ENCODE measurements at regions not wholly inside any gene's neighbourhood (a gene's known extent, or its start where the extent isn't known, plus 50 kb on each side); places are given as distances from the start of the nearest gene placed in this dataset.

- Histone ChIP-seq H3K79me2 (ENCODE audit: insufficient read depth, low read length) (no peaks in the 10 kb centered on the region), H3K4me3 (ENCODE audit: low read depth, low read length, poor library complexity, severe bottlenecking) (no peak overlapping the region), H3K4me1 (ENCODE audit: insufficient read depth, low read length, severe bottlenecking) (no peaks in the 10 kb centered on the region), H3K27me3 (ENCODE audit: insufficient read depth, low read length) (no peaks in the 10 kb centered on the region), H3K9me2 (ENCODE audit: low read depth, low read length) (no peaks in the 10 kb centered on the region), H3F3A (ENCODE audit: insufficient read depth, low read length) (no peaks in the 10 kb centered on the region), H3K4me2 (ENCODE audit: low read length) (no peak overlapping the region), H3K27ac (ENCODE audit: low read depth, low read length, poor library complexity, severe bottlenecking) (no peak overlapping the region), H3K36me3 (ENCODE audit: insufficient read depth, low read length) (no peaks in the 10 kb centered on the region), H2AFZ (ENCODE audit: low read length) (no peak overlapping the region), H3K9me3 (ENCODE audit: low read length) (no peaks in the 10 kb centered on the region), H3K9ac (ENCODE audit: low read length) (no peak overlapping the region), H4K20me1 (ENCODE audit: insufficient read depth, low read length) (no peaks in the 10 kb centered on the region)
- TF ChIP-seq EZH2 (IDR thresholded peaks at IDR 0.05; ENCODE audit: borderline replicate concordance, low read length) (no peak), CTCF (IDR thresholded peaks at IDR 0.05; ENCODE audit: low read length) (no peak)
These were observed 712.8 kb upstream of the SOX9 start for GRCh38 chr17:71407981-71408380.

- Histone ChIP-seq H3K4me2 (ENCODE audit: low read length) (no peak overlapping the region), H3K9me3 (ENCODE audit: low read length) (no peaks in the 10 kb centered on the region), H3K4me3 (ENCODE audit: low read depth, low read length, poor library complexity, severe bottlenecking) (no peak overlapping the region), H3K79me2 (ENCODE audit: insufficient read depth, low read length) (no peaks in the 10 kb centered on the region), H3K36me3 (ENCODE audit: insufficient read depth, low read length) (no peaks in the 10 kb centered on the region), H3K9me2 (ENCODE audit: low read depth, low read length) (no peaks in the 10 kb centered on the region), H4K20me1 (ENCODE audit: insufficient read depth, low read length) (no peaks in the 10 kb centered on the region), H3K27ac (ENCODE audit: low read depth, low read length, poor library complexity, severe bottlenecking) (no peak overlapping the region), H2AFZ (ENCODE audit: low read length) (no peak overlapping the region), H3F3A (ENCODE audit: insufficient read depth, low read length) (no peaks in the 10 kb centered on the region), H3K9ac (ENCODE audit: low read length) (no peak overlapping the region), H3K27me3 (ENCODE audit: insufficient read depth, low read length) (no peaks in the 10 kb centered on the region), H3K4me1 (ENCODE audit: insufficient read depth, low read length, severe bottlenecking) (no peaks in the 10 kb centered on the region)
- TF ChIP-seq EZH2 (IDR thresholded peaks at IDR 0.05; ENCODE audit: borderline replicate concordance, low read length) = no peak
- no peak for TF ChIP-seq CTCF (IDR thresholded peaks at IDR 0.05; ENCODE audit: low read length)
These were observed 711.7 kb upstream of the SOX9 start for GRCh38 chr17:71409137-71409536.

- no peaks in the 10 kb centered on the region for H3K79me2 ChIP-seq (ENCODE audit: insufficient read depth, low read length)
- no peaks in the 10 kb centered on the region for H4K20me1 ChIP-seq (ENCODE audit: insufficient read depth, low read length)
- H3K4me3 ChIP-seq (ENCODE audit: low read depth, low read length, poor library complexity, severe bottlenecking) = no peak overlapping the region
- H3K4me1 ChIP-seq (ENCODE audit: insufficient read depth, low read length, severe bottlenecking) = no peaks in the 10 kb centered on the region
- TF ChIP-seq CTCF (IDR thresholded peaks at IDR 0.05; ENCODE audit: low read length) (no peak), EZH2 (IDR thresholded peaks at IDR 0.05; ENCODE audit: borderline replicate concordance, low read length) (no peak)
- no peak overlapping the region for H3K4me2 ChIP-seq (ENCODE audit: low read length)
- H3F3A ChIP-seq (ENCODE audit: insufficient read depth, low read length) = no peaks in the 10 kb centered on the region
- no peaks in the 10 kb centered on the region for H3K27me3 ChIP-seq (ENCODE audit: insufficient read depth, low read length)
- H3K9me3 ChIP-seq (ENCODE audit: low read length) = no peaks in the 10 kb centered on the region
- no peaks in the 10 kb centered on the region for H3K9me2 ChIP-seq (ENCODE audit: low read depth, low read length)
- H3K36me3 ChIP-seq (ENCODE audit: insufficient read depth, low read length) = no peaks in the 10 kb centered on the region
- H3K27ac ChIP-seq (ENCODE audit: low read depth, low read length, poor library complexity, severe bottlenecking) = no peak overlapping the region
- H3K9ac ChIP-seq (ENCODE audit: low read length) = no peak overlapping the region
- H2AFZ ChIP-seq (ENCODE audit: low read length) = no peak overlapping the region
These were observed 711.1 kb upstream of the SOX9 start for GRCh38 chr17:71409712-71410111.

Data from OCI-LY1 (cell line).